HUES48 (cell line): ENCODE measurements at regions not wholly inside any gene's neighbourhood (a gene's known extent, or its start where the extent isn't known, plus 50 kb on each side); places are given as distances from the start of the nearest gene placed in this dataset.
"Not testable (repeated sequence)": the region's sequence is repeated elsewhere in the genome, so short reads cannot be mapped to it uniquely, and the experiment has no call there.

Experiments used
- H3K27ac ChIP-seq: one replicate; pipeline ENCODE4 v1.7.0; 2013; ENCODE audit warnings: low read depth, low read length, inconsistent platforms
- H3K27me3 ChIP-seq: 2 replicates; pipeline ENCODE4 v1.6.1; 2013; ENCODE audit warnings: mild to moderate bottlenecking, low read length; ENCODE audit not compliant: control insufficient read depth, insufficient read depth
- H3K36me3 ChIP-seq: 2 replicates; pipeline ENCODE4 v1.6.1; 2013; ENCODE audit warnings: low read length; ENCODE audit not compliant: control insufficient read depth, insufficient read depth
- H3K4me1 ChIP-seq: 2 replicates; pipeline ENCODE4 v1.6.1; 2013; ENCODE audit warnings: mild to moderate bottlenecking, low read length; ENCODE audit not compliant: control insufficient read depth, insufficient read depth
- H3K4me3 ChIP-seq: 2 replicates; pipeline ENCODE4 v1.5.1; 2013; ENCODE audit warnings: mild to moderate bottlenecking, low read depth, low read length
- H3K9ac ChIP-seq: 2 replicates; pipeline ENCODE4 v1.6.1; 2013; ENCODE audit warnings: mild to moderate bottlenecking, low read depth, low read length, moderate library complexity
- H3K9me3 ChIP-seq: 2 replicates; pipeline ENCODE4 v1.6.1; 2013; ENCODE audit warnings: low read length; ENCODE audit not compliant: control insufficient read depth, insufficient read depth

GRCh38 chr9:42802716-42803115 is 619.3 kb downstream of the SPATA31A6 start:
- H3K27ac ChIP-seq, H3K27me3 ChIP-seq, H3K4me3 ChIP-seq, H3K4me1 ChIP-seq, H3K9me3 ChIP-seq, H3K36me3 ChIP-seq, H3K9ac ChIP-seq: not testable (repeated sequence)

- H3K9me3 ChIP-seq, H3K27me3 ChIP-seq, H3K27ac ChIP-seq, H3K4me1 ChIP-seq, H3K36me3 ChIP-seq, H3K9ac ChIP-seq, H3K4me3 ChIP-seq: not testable (repeated sequence)
These were observed 623.2 kb downstream of the SPATA31A6 start for GRCh38 chr9:42806674-42807073.

GRCh38 chr9:42821468-42821867 is 638.0 kb downstream of the SPATA31A6 start:
- H3K4me1 ChIP-seq, H3K27ac ChIP-seq: not testable (repeated sequence)

GRCh38 chr9:42848156-42848555 is 664.7 kb downstream of the SPATA31A6 start:
- not testable (repeated sequence) for H3K27ac ChIP-seq, H3K36me3 ChIP-seq, H3K9ac ChIP-seq, H3K9me3 ChIP-seq, H3K27me3 ChIP-seq, H3K4me1 ChIP-seq, H3K4me3 ChIP-seq

More at GRCh38 chr9:42821468-42821867, 638.0 kb downstream of the SPATA31A6 start:
- not testable (repeated sequence) for H3K4me3 ChIP-seq, H3K9ac ChIP-seq, H3K36me3 ChIP-seq, H3K27me3 ChIP-seq, H3K9me3 ChIP-seq

GRCh38 chr9:42850896-42851693 is 667.6 kb downstream of the SPATA31A6 start:
- not testable (repeated sequence) for H3K27me3 ChIP-seq, H3K27ac ChIP-seq, H3K9ac ChIP-seq, H3K4me3 ChIP-seq, H3K4me1 ChIP-seq, H3K36me3 ChIP-seq, H3K9me3 ChIP-seq

- H3K4me1 ChIP-seq, H3K9ac ChIP-seq, H3K27ac ChIP-seq, H3K36me3 ChIP-seq, H3K9me3 ChIP-seq, H3K4me3 ChIP-seq, H3K27me3 ChIP-seq: not testable (repeated sequence)
These were observed 668.2 kb downstream of the SPATA31A6 start for GRCh38 chr9:42851701-42852100.

GRCh38 chr9:42852133-42852930 is 668.9 kb downstream of the SPATA31A6 start:
- H3K9ac ChIP-seq, H3K27me3 ChIP-seq, H3K36me3 ChIP-seq, H3K27ac ChIP-seq, H3K4me3 ChIP-seq, H3K9me3 ChIP-seq, H3K4me1 ChIP-seq: not testable (repeated sequence)

- not testable (repeated sequence) for H3K27me3 ChIP-seq, H3K27ac ChIP-seq, H3K9ac ChIP-seq, H3K4me1 ChIP-seq, H3K4me3 ChIP-seq, H3K36me3 ChIP-seq, H3K9me3 ChIP-seq
These were observed 676.7 kb downstream of the SPATA31A6 start for GRCh38 chr9:42860133-42860532.

- H3K4me3 ChIP-seq, H3K27me3 ChIP-seq, H3K9ac ChIP-seq, H3K36me3 ChIP-seq, H3K9me3 ChIP-seq, H3K27ac ChIP-seq, H3K4me1 ChIP-seq: not testable (repeated sequence)
These were observed 679.0 kb downstream of the SPATA31A6 start for GRCh38 chr9:42862465-42862864.
